Activated CD4-positive, alpha-beta memory T cell treated with anti-CD3 and anti-CD28 coated beads, Interleukin-2, amount 10 ng/mL, durations not matched to agents 7 days and 5 days (primary cell): ENCODE measurements at regions not wholly inside any gene's neighbourhood (a gene's known extent, or its start where the extent isn't known, plus 50 kb on each side); places are given as distances from the start of the nearest gene placed in this dataset.

Source experiments
- CTCF ChIA-PET: fragments of 350-600 bp; sonication (Branson Sonifier 250); formaldehyde crosslinking; loops from one replicate; lab custom pipeline; 2021; ENCODE audit warnings: antibody characterized with exemption, inconsistent platforms; lab: Charles Lee
- POLR2A ChIA-PET: fragments of 350-600 bp; sonication (Branson Sonifier 250); formaldehyde crosslinking; loops from one replicate; lab custom pipeline; 2021; ENCODE audit warnings: antibody characterized with exemption; lab: Charles Lee
- DNase-seq: peaks from one replicate; pipeline ENCODE4 v3.0.0-alpha.2; 2020
- H3K27ac Mint-ChIP-seq: one replicate; pipeline ENCODE4 v1.8.0; 2021; ENCODE audit warnings: mild to moderate bottlenecking, mixed read lengths
- H3K27me3 Mint-ChIP-seq: one replicate; pipeline ENCODE4 v1.8.0; 2021; ENCODE audit warnings: mixed read lengths
- H3K36me3 Mint-ChIP-seq: one replicate; pipeline ENCODE4 v1.8.0; 2021; ENCODE audit warnings: low read depth, mixed read lengths
- H3K4me1 Mint-ChIP-seq: one replicate; pipeline ENCODE4 v1.8.0; 2021; ENCODE audit warnings: mixed read lengths
- H3K4me3 Mint-ChIP-seq: one replicate; pipeline ENCODE4 v1.8.0; 2021; ENCODE audit warnings: mild to moderate bottlenecking, mixed read lengths
- H3K9me3 Mint-ChIP-seq: one replicate; pipeline ENCODE4 v1.8.0; 2021; ENCODE audit warnings: mixed read lengths

- POLR2A ChIA-PET: no interaction called here
- no peak for DNase-seq
- Mint-ChIP-seq H3K27me3 (peaks cover 7% of the 10 kb centered on the region), H3K9me3 (no peaks in the 10 kb centered on the region), H3K27ac (no peak overlapping the region), H3K4me1 (no peaks in the 10 kb centered on the region), H3K36me3 (no peaks in the 10 kb centered on the region), H3K4me3 (no peak overlapping the region)
- CTCF ChIA-PET: no interaction called here
These were observed 190.0 kb downstream of the EMP1 start for GRCh38 chr12:13386323-13387039.

GRCh38 chr12:13383379-13383778 is 186.9 kb downstream of the EMP1 start:
- H3K27ac Mint-ChIP-seq: no peak overlapping the region
- H3K9me3 Mint-ChIP-seq: no peaks in the 10 kb centered on the region
- DNase-seq: no peak
- ChIA-PET CTCF (no interaction called here), POLR2A (no interaction called here)
- no peaks in the 10 kb centered on the region for H3K36me3 Mint-ChIP-seq
- H3K4me3 Mint-ChIP-seq: no peak overlapping the region
- H3K4me1 Mint-ChIP-seq: no peaks in the 10 kb centered on the region
- peaks cover 18% of the 10 kb centered on the region for H3K27me3 Mint-ChIP-seq

DNA sequence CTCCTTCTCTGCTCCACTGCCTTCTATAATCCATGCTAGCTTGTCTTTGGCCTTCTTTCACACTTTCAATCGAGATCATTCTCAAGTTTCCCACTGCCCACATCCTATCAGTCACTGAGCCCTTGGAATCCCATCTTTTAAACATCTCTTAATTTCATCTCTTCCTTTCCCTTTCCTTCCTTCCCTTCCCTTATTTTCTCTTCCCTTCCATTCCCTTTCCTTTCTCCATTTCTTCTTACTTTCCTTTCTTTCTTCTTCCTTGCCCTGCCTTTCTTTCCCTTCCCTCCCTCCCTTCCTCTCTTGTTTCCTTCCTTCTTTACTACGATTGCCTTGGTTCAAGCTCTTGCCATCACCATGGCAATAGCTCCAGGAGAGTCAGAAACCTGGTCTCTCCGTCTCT is 183.8 kb downstream of the EMP1 start:
- Mint-ChIP-seq H3K36me3 (no peaks in the 10 kb centered on the region), H3K27ac (no peak overlapping the region), H3K4me3 (no peak overlapping the region), H3K27me3 (peaks cover 18% of the 10 kb centered on the region), H3K4me1 (no peaks in the 10 kb centered on the region), H3K9me3 (no peaks in the 10 kb centered on the region)
- ChIA-PET CTCF (no interaction called here), POLR2A (no interaction called here)
- DNase-seq: no peak

DNA sequence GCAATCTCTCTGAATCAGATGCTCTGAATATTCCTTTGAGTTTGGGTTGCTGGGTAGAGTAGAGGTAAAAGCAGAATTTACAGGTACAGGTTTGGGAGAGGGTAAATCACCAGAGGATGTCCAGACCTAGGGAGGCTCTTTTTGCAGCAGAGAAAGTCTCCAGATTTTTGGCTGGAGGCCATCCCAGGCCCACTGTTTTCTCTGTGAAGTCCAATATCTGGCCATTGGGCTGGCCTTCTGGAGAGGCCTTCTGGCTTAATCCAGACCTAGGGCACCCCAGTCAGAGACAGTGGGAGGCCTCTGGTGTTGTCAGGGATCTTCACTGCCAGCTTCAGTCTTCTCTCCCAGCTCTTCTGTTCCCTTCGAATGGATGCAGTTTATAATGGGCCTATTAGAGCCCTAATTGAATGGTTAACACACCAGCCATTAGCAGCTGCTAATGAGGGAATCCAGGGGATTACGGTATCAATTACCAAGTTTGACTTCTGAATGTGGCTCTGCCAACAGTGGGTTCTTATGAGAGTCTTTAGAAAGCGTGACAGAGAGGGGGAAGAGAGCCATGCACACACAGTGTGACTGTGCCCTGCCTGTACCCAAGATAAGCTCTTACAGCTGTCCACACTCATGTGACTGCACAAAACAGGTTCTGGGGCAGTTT is 183.1 kb downstream of the EMP1 start:
- Mint-ChIP-seq H3K4me3 (no peak overlapping the region), H3K4me1 (no peaks in the 10 kb centered on the region), H3K27me3 (peaks cover 18% of the 10 kb centered on the region), H3K36me3 (no peaks in the 10 kb centered on the region), H3K27ac (no peak overlapping the region), H3K9me3 (no peaks in the 10 kb centered on the region)
- CTCF ChIA-PET: no interaction called here
- DNase-seq: no peak
- POLR2A ChIA-PET: no interaction called here

- ChIA-PET CTCF (no interaction called here), POLR2A (no interaction called here)
- no peaks in the 10 kb centered on the region for H3K4me1 Mint-ChIP-seq
- no peaks in the 10 kb centered on the region for H3K9me3 Mint-ChIP-seq
- no peak for DNase-seq
- H3K27me3 Mint-ChIP-seq: peaks cover 16% of the 10 kb centered on the region
- no peaks in the 10 kb centered on the region for H3K36me3 Mint-ChIP-seq
- no peak overlapping the region for H3K27ac Mint-ChIP-seq
- H3K4me3 Mint-ChIP-seq: no peak overlapping the region
These were observed 181.2 kb downstream of the EMP1 start for GRCh38 chr12:13377698-13378097.

- peaks cover 14% of the 10 kb centered on the region for H3K27me3 Mint-ChIP-seq
- ChIA-PET CTCF (no interaction called here), POLR2A (no interaction called here)
- no peaks in the 10 kb centered on the region for H3K4me1 Mint-ChIP-seq
- H3K4me3 Mint-ChIP-seq: no peak overlapping the region
- no peak for DNase-seq
- no peaks in the 10 kb centered on the region for H3K36me3 Mint-ChIP-seq
- H3K27ac Mint-ChIP-seq: no peak overlapping the region
- no peaks in the 10 kb centered on the region for H3K9me3 Mint-ChIP-seq
These were observed 180.3 kb downstream of the EMP1 start for GRCh38 chr12:13376610-13377373.

GRCh38 chr12:13375583-13376345 is 179.2 kb downstream of the EMP1 start:
- no peaks in the 10 kb centered on the region for H3K4me1 Mint-ChIP-seq
- POLR2A ChIA-PET: no interaction called here
- no peaks in the 10 kb centered on the region for H3K36me3 Mint-ChIP-seq
- no peak overlapping the region for H3K27ac Mint-ChIP-seq
- DNase-seq: no peak
- CTCF ChIA-PET: interaction anchor here (0.6 to 1.1 kb wide), 2 partner anchors 14 to 432 kb away, joined by 3 read pairs; no protein-coding TSS in a partner anchor
- no peak overlapping the region for H3K4me3 Mint-ChIP-seq
- peaks cover 7% of the 10 kb centered on the region for H3K27me3 Mint-ChIP-seq
- H3K9me3 Mint-ChIP-seq: no peaks in the 10 kb centered on the region

- H3K27ac Mint-ChIP-seq: no peak overlapping the region
- no peak overlapping the region for H3K4me3 Mint-ChIP-seq
- no peaks in the 10 kb centered on the region for H3K36me3 Mint-ChIP-seq
- H3K4me1 Mint-ChIP-seq: no peaks in the 10 kb centered on the region
- ChIA-PET CTCF (interaction anchor here (1.1 kb wide), 1 partner anchor 13 kb away, joined by 3 read pairs; no protein-coding TSS in a partner anchor), POLR2A (no interaction called here)
- DNase-seq: no peak
- H3K9me3 Mint-ChIP-seq: no peaks in the 10 kb centered on the region
- H3K27me3 Mint-ChIP-seq: no peaks in the 10 kb centered on the region
These were observed 178.3 kb downstream of the EMP1 start for GRCh38 chr12:13374793-13375192.

GRCh38 chr12:13373803-13374202 is 177.3 kb downstream of the EMP1 start:
- Mint-ChIP-seq H3K9me3 (no peaks in the 10 kb centered on the region), H3K27ac (no peak overlapping the region), H3K36me3 (no peaks in the 10 kb centered on the region), H3K4me3 (no peak overlapping the region), H3K27me3 (no peaks in the 10 kb centered on the region), H3K4me1 (no peaks in the 10 kb centered on the region)
- ChIA-PET POLR2A (no interaction called here), CTCF (no interaction called here)
- DNase-seq: no peak

DNA sequence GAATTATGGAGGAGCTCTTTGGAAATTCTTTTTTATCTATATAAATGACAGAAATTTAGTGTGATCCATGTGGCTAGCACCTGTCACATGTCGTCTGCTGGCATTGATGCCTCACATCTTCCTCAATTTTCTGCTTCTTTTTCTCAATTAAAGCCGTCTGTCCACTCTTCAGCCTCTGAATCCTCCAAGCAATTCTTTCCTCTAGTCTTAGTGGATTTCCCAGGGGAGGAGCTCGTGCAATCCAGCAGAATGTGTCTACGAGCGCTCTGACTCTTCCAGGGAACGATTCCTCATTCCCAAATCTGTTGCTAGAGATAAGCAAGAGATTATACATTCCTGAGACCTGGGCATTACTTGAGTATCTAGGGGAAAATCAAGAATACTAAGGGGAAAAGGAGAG is 176.6 kb downstream of the EMP1 start:
- Mint-ChIP-seq H3K4me1 (no peaks in the 10 kb centered on the region), H3K4me3 (no peak overlapping the region), H3K27me3 (no peaks in the 10 kb centered on the region), H3K27ac (no peak overlapping the region), H3K36me3 (no peaks in the 10 kb centered on the region), H3K9me3 (no peaks in the 10 kb centered on the region)
- ChIA-PET POLR2A (no interaction called here), CTCF (no interaction called here)
- DNase-seq: no peak

GRCh38 chr12:13372386-13372785 is 175.9 kb downstream of the EMP1 start:
- Mint-ChIP-seq H3K27me3 (no peaks in the 10 kb centered on the region), H3K36me3 (no peaks in the 10 kb centered on the region), H3K4me1 (no peaks in the 10 kb centered on the region), H3K9me3 (no peaks in the 10 kb centered on the region), H3K4me3 (no peak overlapping the region), H3K27ac (no peak overlapping the region)
- POLR2A ChIA-PET: no interaction called here
- CTCF ChIA-PET: interaction anchor here (1.3 kb wide), 1 partner anchor 10 kb away, joined by 4 read pairs; no protein-coding TSS in a partner anchor
- DNase-seq: no peak

GRCh38 chr12:13371797-13372196 is 175.3 kb downstream of the EMP1 start:
- Mint-ChIP-seq H3K36me3 (no peaks in the 10 kb centered on the region), H3K27ac (no peak overlapping the region), H3K27me3 (no peaks in the 10 kb centered on the region), H3K4me3 (no peak overlapping the region), H3K9me3 (no peaks in the 10 kb centered on the region), H3K4me1 (no peaks in the 10 kb centered on the region)
- DNase-seq: no peak
- CTCF ChIA-PET: interaction anchor here (1.3 kb wide), 1 partner anchor 9 kb away, joined by 4 read pairs; no protein-coding TSS in a partner anchor
- POLR2A ChIA-PET: no interaction called here

DNA sequence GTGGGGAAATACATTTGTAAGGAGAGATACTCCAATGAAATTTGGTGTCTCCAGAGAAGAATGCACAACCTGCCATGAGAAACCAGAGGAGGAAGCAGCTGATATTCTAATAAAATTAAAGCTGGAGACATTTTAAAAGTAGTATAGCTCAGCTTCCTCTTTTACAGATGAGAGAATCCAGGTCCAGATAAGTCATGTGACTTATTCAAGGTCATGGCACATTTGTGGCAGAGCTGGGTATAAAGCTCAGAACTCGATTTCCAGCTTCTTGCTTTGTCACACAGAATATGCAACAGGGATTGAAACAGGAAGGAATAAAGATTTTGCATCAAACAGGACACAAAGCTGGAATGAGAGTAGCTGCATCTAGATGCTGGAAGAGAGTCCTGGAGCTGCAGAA is 174.8 kb downstream of the EMP1 start:
- CTCF ChIA-PET: interaction anchor here (1.1 kb wide), 1 partner anchor 9 kb away, joined by 6 read pairs; no protein-coding TSS in a partner anchor
- DNase-seq: no peak

More for the DNA sequence above, 174.8 kb downstream of the EMP1 start:
- H3K27ac Mint-ChIP-seq: no peak overlapping the region
- H3K9me3 Mint-ChIP-seq: no peaks in the 10 kb centered on the region
- H3K4me3 Mint-ChIP-seq: no peak overlapping the region
- no peaks in the 10 kb centered on the region for H3K27me3 Mint-ChIP-seq
- no peaks in the 10 kb centered on the region for H3K4me1 Mint-ChIP-seq
- no peaks in the 10 kb centered on the region for H3K36me3 Mint-ChIP-seq
- POLR2A ChIA-PET: no interaction called here
